C4-2B (cell line): ENCODE measurements at regions not wholly inside any gene's neighbourhood (a gene's known extent, or its start where the extent isn't known, plus 50 kb on each side); places are given as distances from the start of the nearest gene placed in this dataset.

Experiments used
- ZFX ChIP-seq: fragments of 450-650 bp; IDR thresholded peaks from 2 replicates; pipeline ENCODE4 v1.6.1; 2017
- TF ChIP-seq, protein P1 (sequence below): fragments of 450-650 bp; conservative IDR thresholded peaks from 2 replicates; pipeline ENCODE4 v1.5.1; 2017; ENCODE audit warnings: mild to moderate bottlenecking

- TF ChIP-seq, protein P1, sequence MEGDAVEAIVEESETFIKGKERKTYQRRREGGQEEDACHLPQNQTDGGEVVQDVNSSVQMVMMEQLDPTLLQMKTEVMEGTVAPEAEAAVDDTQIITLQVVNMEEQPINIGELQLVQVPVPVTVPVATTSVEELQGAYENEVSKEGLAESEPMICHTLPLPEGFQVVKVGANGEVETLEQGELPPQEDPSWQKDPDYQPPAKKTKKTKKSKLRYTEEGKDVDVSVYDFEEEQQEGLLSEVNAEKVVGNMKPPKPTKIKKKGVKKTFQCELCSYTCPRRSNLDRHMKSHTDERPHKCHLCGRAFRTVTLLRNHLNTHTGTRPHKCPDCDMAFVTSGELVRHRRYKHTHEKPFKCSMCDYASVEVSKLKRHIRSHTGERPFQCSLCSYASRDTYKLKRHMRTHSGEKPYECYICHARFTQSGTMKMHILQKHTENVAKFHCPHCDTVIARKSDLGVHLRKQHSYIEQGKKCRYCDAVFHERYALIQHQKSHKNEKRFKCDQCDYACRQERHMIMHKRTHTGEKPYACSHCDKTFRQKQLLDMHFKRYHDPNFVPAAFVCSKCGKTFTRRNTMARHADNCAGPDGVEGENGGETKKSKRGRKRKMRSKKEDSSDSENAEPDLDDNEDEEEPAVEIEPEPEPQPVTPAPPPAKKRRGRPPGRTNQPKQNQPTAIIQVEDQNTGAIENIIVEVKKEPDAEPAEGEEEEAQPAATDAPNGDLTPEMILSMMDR = peak; percentile 37
- TF ChIP-seq ZFX = no peak
These were observed 83.5 kb upstream of the RAB12 start for GRCh38 chr18:8525692-8526091.
